CD14-positive monocyte (primary cell): ENCODE measurements at regions not wholly inside any gene's neighbourhood (a gene's known extent, or its start where the extent isn't known, plus 50 kb on each side); places are given as distances from the start of the nearest gene placed in this dataset.

ENCODE experiments used
- DNase-seq, 3 donors: peaks; one replicate each; pipeline ENCODE4 v3.0.0-alpha.2; 2011 to 2022
- H2AFZ ChIP-seq: 2 replicates; pipeline ENCODE4 v1.6.0; 2012; ENCODE audit warnings: mild to moderate bottlenecking, low read depth, low read length, inconsistent platforms; ENCODE audit not compliant: insufficient read depth, poor library complexity, severe bottlenecking
- H3K27ac ChIP-seq, 2 donors: 1 replicate in 1 of 2; 2 replicates in 1 of 2; pipeline ENCODE4 v1.5.1; 2012 to 2013; ENCODE audit warnings: low read length in 2 of 2, control low read depth in 1 of 2, inconsistent platforms in 1 of 2, low read depth in 1 of 2, mild to moderate bottlenecking in 1 of 2
- H3K27me3 ChIP-seq, 2 donors: one replicate each; pipeline versions ENCODE4 v1.6.0 to v1.6.1; 2011 to 2013; ENCODE audit warnings: low read length in 2 of 2; ENCODE audit not compliant: control insufficient read depth in 2 of 2, insufficient read depth in 2 of 2
- H3K36me3 ChIP-seq, 2 donors: replicated peaks in 1 of 2; 1 replicate in 1 of 2; 2 replicates in 1 of 2; pipeline versions ENCODE4 v1.5.1 to v1.6.1; 2012 to 2013; ENCODE audit warnings: low read length in 2 of 2, control low read depth in 1 of 2, inconsistent platforms in 1 of 2, mild to moderate bottlenecking in 1 of 2; ENCODE audit not compliant: insufficient read depth in 2 of 2, control insufficient read depth in 1 of 2
- H3K4me1 ChIP-seq, 2 donors: 1 replicate in 1 of 2; 2 replicates in 1 of 2; pipeline versions ENCODE4 v1.5.1 to v1.6.1; 2012 to 2013; ENCODE audit warnings: low read length in 2 of 2, control low read depth in 1 of 2, inconsistent platforms in 1 of 2, mild to moderate bottlenecking in 1 of 2, moderate library complexity in 1 of 2; ENCODE audit not compliant: insufficient read depth in 2 of 2, control insufficient read depth in 1 of 2
- H3K4me2 ChIP-seq: replicated peaks from 2 replicates; pipeline ENCODE3; 2012; ENCODE audit warnings: low read length, moderate library complexity, mild to moderate bottlenecking; ENCODE audit not compliant: poor library complexity, severe bottlenecking; ENCODE audit errors: extremely low read depth
- H3K4me3 ChIP-seq, 3 experiments: fragments of 200-600 bp in 1 of 3; sonication (generic) in 1 of 3; replicated peaks in 1 of 3; 1 replicate in 2 of 3; 2 replicates in 1 of 3; pipeline ENCODE4 v1.5.1; 2011 to 2013; ENCODE audit warnings: low read length in 3 of 3, mild to moderate bottlenecking in 3 of 3, control low read depth in 2 of 3, low read depth in 2 of 3, inconsistent platforms in 1 of 3, moderate library complexity in 1 of 3
- H3K79me2 ChIP-seq: 2 replicates; pipeline ENCODE4 v1.6.0; 2012; ENCODE audit warnings: mild to moderate bottlenecking, control low read depth, inconsistent platforms, low read length, moderate library complexity; ENCODE audit not compliant: insufficient read depth
- H3K9ac ChIP-seq: 2 replicates; pipeline ENCODE4 v1.6.0; 2017; ENCODE audit warnings: low read length, mild to moderate bottlenecking; ENCODE audit not compliant: insufficient read depth, poor library complexity, severe bottlenecking
- H3K9me3 ChIP-seq, 2 donors: replicated peaks in 1 of 2; 1 replicate in 1 of 2; 2 replicates in 1 of 2; pipeline versions ENCODE4 v1.5.1 to v1.6.1; 2012 to 2013; ENCODE audit warnings: low read length in 2 of 2, control low read depth in 1 of 2; ENCODE audit not compliant: control insufficient read depth in 1 of 2, insufficient read depth in 1 of 2
- H4K20me1 ChIP-seq: 2 replicates; pipeline ENCODE4 v1.6.0; 2012; ENCODE audit warnings: mild to moderate bottlenecking, low read length, control low read depth, moderate library complexity; ENCODE audit not compliant: insufficient read depth
- H3K27ac Mint-ChIP-seq, 7 donors: one replicate each; pipeline ENCODE4 v1.8.0; 2020; ENCODE audit warnings: mild to moderate bottlenecking in 7 of 7, mixed read lengths in 7 of 7, moderate library complexity in 6 of 7, inconsistent platforms in 2 of 7
- H3K27me3 Mint-ChIP-seq, 3 donors: one replicate each; pipeline ENCODE4 v1.8.0; 2021 to 2022; ENCODE audit warnings: low read depth in 3 of 3, mild to moderate bottlenecking in 3 of 3, mixed read lengths in 3 of 3, moderate library complexity in 3 of 3, inconsistent platforms in 1 of 3
- H3K36me3 Mint-ChIP-seq, 2 donors: one replicate each; pipeline ENCODE4 v1.8.0; 2020; ENCODE audit warnings: mixed read lengths in 2 of 2, inconsistent platforms in 1 of 2, mild to moderate bottlenecking in 1 of 2
- H3K4me1 Mint-ChIP-seq: one replicate; pipeline ENCODE4 v1.8.0; 2020; ENCODE audit warnings: mild to moderate bottlenecking, mixed read lengths
- H3K4me3 Mint-ChIP-seq, 2 donors: one replicate each; pipeline ENCODE4 v1.8.0; 2020; ENCODE audit warnings: mild to moderate bottlenecking in 2 of 2, mixed read lengths in 2 of 2, moderate library complexity in 1 of 2
- H3K9me3 Mint-ChIP-seq, 7 donors: one replicate each; pipeline ENCODE4 v1.8.0; 2020 to 2022; ENCODE audit warnings: mixed read lengths in 7 of 7, mild to moderate bottlenecking in 6 of 7, moderate library complexity in 6 of 7, inconsistent platforms in 2 of 7
- CTCF ChIP-seq: fragments of 200-600 bp; IDR thresholded peaks from one replicate; pipeline ENCODE4 v1.8.0; 2022; ENCODE audit warnings: antibody characterized with exemption, mild to moderate bottlenecking
- WGBS: methylation state at CpG from one replicate; pipeline ENCODE4 v1.1.5; 2013; ENCODE audit warnings: missing lambda C conversion rate; ENCODE audit not compliant: insufficient coverage; 5-methylcytosine and 5-hydroxymethylcytosine counted together
- intact Hi-C, 2 donors: fragments of 100-400 bp; cut with micrococcal nuclease; formaldehyde crosslinking; loops; one replicate each; pipeline versions ENCODE4 v1.15.0 to v1.15.1; 2023

GRCh38 chrX:74218895-74219294 is 85.1 kb upstream of the ZCCHC13 start:
- intact Hi-C loops, result no loop called here
- H3K27ac ChIP-seq, result no peak overlapping the region
- no peak overlapping the region for H3K4me3 Mint-ChIP-seq
- WGBS, result no CpG with 5 or more reads among the region's 1 CpG
- peaks cover 30 to 72% of the 10 kb centered on the region in 2 donors for H3K36me3 ChIP-seq
- H4K20me1 ChIP-seq, result peaks cover 16% of the 10 kb centered on the region
- H3K36me3 Mint-ChIP-seq, result peaks cover 51 to 52% of the 10 kb centered on the region in 2 donors
- H3K9ac ChIP-seq, result no peak overlapping the region
- H3K4me3 ChIP-seq, result no peak overlapping the region
- H3K9me3 Mint-ChIP-seq, result peaks cover 0 to 3% (median 0%) of the 10 kb centered on the region in 7 donors
- H3K79me2 ChIP-seq, result no peaks in the 10 kb centered on the region
- DNase-seq, result no peak
- peaks cover 0 to 8% (median 1%) of the 10 kb centered on the region in 3 donors for H3K27me3 Mint-ChIP-seq
- H3K9me3 ChIP-seq, result no peaks in the 10 kb centered on the region
- H3K4me1 ChIP-seq, result no peaks in the 10 kb centered on the region
- H3K27me3 ChIP-seq, result no peaks in the 10 kb centered on the region
- no peak overlapping the region for H3K27ac Mint-ChIP-seq
- no peak for TF ChIP-seq CTCF
- H2AFZ ChIP-seq, result no peak overlapping the region
- H3K4me1 Mint-ChIP-seq, result peaks cover 3% of the 10 kb centered on the region
- H3K4me2 ChIP-seq, result no peak overlapping the region

- no peaks in the 10 kb centered on the region for H3K9me3 Mint-ChIP-seq
- H3K79me2 ChIP-seq, result no peaks in the 10 kb centered on the region
- H3K9ac ChIP-seq, result no peak overlapping the region
- H3K4me3 Mint-ChIP-seq, result no peak overlapping the region
- H3K4me2 ChIP-seq, result no peak overlapping the region
- peaks cover 15% of the 10 kb centered on the region for H4K20me1 ChIP-seq
- H2AFZ ChIP-seq, result no peak overlapping the region
- H3K4me3 ChIP-seq, result no peak overlapping the region
- intact Hi-C loops, result no loop called here
- H3K27ac ChIP-seq, result no peak overlapping the region
- H3K4me1 Mint-ChIP-seq, result peaks cover 3% of the 10 kb centered on the region
- peak overlapping the region in 1 of 7 donors; percentile 21 for H3K27ac Mint-ChIP-seq
- H3K9me3 ChIP-seq, result no peaks in the 10 kb centered on the region
- DNase-seq, result no peak
- peaks cover 0 to 5% (median 1%) of the 10 kb centered on the region in 3 donors for H3K27me3 Mint-ChIP-seq
- H3K36me3 Mint-ChIP-seq, result peaks cover 45 to 50% of the 10 kb centered on the region in 2 donors
- peaks cover 30 to 66% of the 10 kb centered on the region in 2 donors for H3K36me3 ChIP-seq
- no peaks in the 10 kb centered on the region for H3K4me1 ChIP-seq
- H3K27me3 ChIP-seq, result no peaks in the 10 kb centered on the region
- TF ChIP-seq CTCF, result no peak
Measured at GRCh38 chrX:74216421-74216820, 87.6 kb upstream of the ZCCHC13 start.
